ENCODE measurements at regions not wholly inside any gene's neighbourhood (a gene's known extent, or its start where the extent isn't known, plus 50 kb on each side); places are given as distances from the start of the nearest gene placed in this dataset.

- DNase-seq (ENCODE audit: low spot score): peak; percentile 93
These were observed 370.6 kb downstream of the HRH4 start for GRCh38 chr18:24831081-24831480.

GRCh38 chr18:24831871-24832665 is 371.6 kb downstream of the HRH4 start:
- peak; percentile 92 for DNase-seq (ENCODE audit: low spot score)

- no peak for DNase-seq (ENCODE audit: low spot score)
These were observed 375.3 kb downstream of the HRH4 start for GRCh38 chr18:24835751-24836150.

GRCh38 chr18:24837066-24837465 is 376.6 kb downstream of the HRH4 start:
- peak; percentile 85 for DNase-seq (ENCODE audit: low spot score)

- DNase-seq (ENCODE audit: low spot score): no peak
These were observed 379.6 kb downstream of the HRH4 start for GRCh38 chr18:24840051-24840450.

GRCh38 chr18:24840640-24841039 is 380.2 kb downstream of the HRH4 start:
- DNase-seq (ENCODE audit: low spot score): no peak

- no peak for DNase-seq (ENCODE audit: low spot score)
These were observed 381.1 kb downstream of the HRH4 start for GRCh38 chr18:24841536-24841935.

- DNase-seq (ENCODE audit: low spot score): no peak
These were observed 382.7 kb downstream of the HRH4 start for GRCh38 chr18:24843123-24843522.

- DNase-seq (ENCODE audit: low spot score): no peak
These were observed 385.7 kb downstream of the HRH4 start for GRCh38 chr18:24846138-24846537.

GRCh38 chr18:24850532-24850931 is 390.1 kb downstream of the HRH4 start:
- DNase-seq (ENCODE audit: low spot score): no peak

GRCh38 chr18:24853076-24853475 is 392.6 kb downstream of the HRH4 start:
- no peak for DNase-seq (ENCODE audit: low spot score)

- peak; percentile 85 for DNase-seq (ENCODE audit: low spot score)
These were observed 400.7 kb downstream of the HRH4 start for GRCh38 chr18:24860978-24861680.

- DNase-seq (ENCODE audit: low spot score): peak; percentile 87
These were observed 401.9 kb downstream of the HRH4 start for GRCh38 chr18:24862201-24862816.

GRCh38 chr18:24868311-24868710 is 407.9 kb downstream of the HRH4 start:
- no peak for DNase-seq (ENCODE audit: low spot score)

GRCh38 chr18:24868760-24869237 is 408.4 kb downstream of the HRH4 start:
- DNase-seq (ENCODE audit: low spot score): peak; percentile 57

- DNase-seq (ENCODE audit: low spot score): no peak
These were observed 408.8 kb downstream of the HRH4 start for GRCh38 chr18:24869285-24869684.

- DNase-seq (ENCODE audit: low spot score): no peak
These were observed 414.8 kb downstream of the HRH4 start for GRCh38 chr18:24875286-24875685.

- DNase-seq (ENCODE audit: low spot score): no peak
These were observed 415.3 kb downstream of the HRH4 start for GRCh38 chr18:24875777-24876176.

- DNase-seq (ENCODE audit: low spot score): no peak
These were observed 415.8 kb downstream of the HRH4 start for GRCh38 chr18:24876266-24876665.

- DNase-seq (ENCODE audit: low spot score): no peak
These were observed 416.6 kb downstream of the HRH4 start for GRCh38 chr18:24877066-24877465.

GRCh38 chr18:24877546-24877945 is 417.1 kb downstream of the HRH4 start:
- no peak for DNase-seq (ENCODE audit: low spot score)

GRCh38 chr18:24878289-24878688 is 417.9 kb downstream of the HRH4 start:
- peak; percentile 88 for DNase-seq (ENCODE audit: low spot score)

GRCh38 chr18:24885276-24885675 is 424.8 kb downstream of the HRH4 start:
- DNase-seq (ENCODE audit: low spot score): no peak

All from cerebellar cortex (tissue), 1 donor.